ENCODE measurements at regions not wholly inside any gene's neighbourhood (a gene's known extent, or its start where the extent isn't known, plus 50 kb on each side); places are given as distances from the start of the nearest gene placed in this dataset.

DNA sequence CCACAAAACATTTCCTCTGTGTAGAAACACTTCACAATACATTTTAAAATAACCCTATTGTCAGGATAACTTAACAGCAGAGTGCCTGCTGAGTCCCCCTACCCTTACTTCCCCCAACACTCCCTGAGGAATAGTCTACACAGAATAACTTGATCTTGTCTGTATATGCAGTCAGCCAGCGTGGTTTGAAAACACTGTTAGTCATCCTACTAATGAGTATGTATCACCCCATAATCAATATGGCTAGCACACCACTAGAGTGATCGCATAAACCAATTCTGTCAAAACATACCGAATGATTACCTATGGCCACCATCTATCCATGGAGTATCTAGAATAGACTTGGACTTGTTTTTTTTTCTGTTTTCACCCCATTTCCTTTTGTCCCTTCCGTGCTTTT is 152.7 kb upstream of the NECTIN3 start:
- DNase-seq (ENCODE audit: extremely low read depth, insufficient read length): no peak
- no peak overlapping the region for H3K4me3 ChIP-seq (replicated peaks; ENCODE audit: low read depth, low read length)

DNA sequence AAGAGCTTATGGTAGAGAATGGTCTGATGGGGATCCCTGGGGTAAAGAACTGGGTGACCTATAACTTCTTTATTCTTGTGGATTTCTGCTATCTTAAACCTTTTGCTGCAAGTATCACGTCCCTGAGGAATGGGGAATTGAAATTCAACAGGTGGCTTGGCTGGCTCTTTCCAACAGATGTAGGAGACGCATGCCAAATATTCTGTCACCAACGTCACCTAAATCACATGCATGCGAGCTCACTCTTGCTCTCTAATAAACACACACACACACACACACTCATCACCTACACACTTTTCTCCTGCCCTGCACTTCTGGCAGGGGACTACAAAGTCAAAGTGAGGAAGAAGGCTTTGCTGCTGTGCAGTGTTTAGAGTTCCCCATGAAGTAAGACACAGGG is 145.8 kb upstream of the NECTIN3 start:
- no peaks in the 10 kb centered on the region for H3K27me3 ChIP-seq (replicated peaks; ENCODE audit: control insufficient read depth, insufficient read depth, low read length)
- no peaks in the 10 kb centered on the region for H3K36me3 ChIP-seq (ENCODE audit: control insufficient read depth, insufficient read depth, low read length)
- H3K4me3 ChIP-seq (replicated peaks; ENCODE audit: low read depth, low read length): no peak overlapping the region
- DNase-seq (ENCODE audit: extremely low read depth, insufficient read length): no peak
- TF ChIP-seq, protein P1, sequence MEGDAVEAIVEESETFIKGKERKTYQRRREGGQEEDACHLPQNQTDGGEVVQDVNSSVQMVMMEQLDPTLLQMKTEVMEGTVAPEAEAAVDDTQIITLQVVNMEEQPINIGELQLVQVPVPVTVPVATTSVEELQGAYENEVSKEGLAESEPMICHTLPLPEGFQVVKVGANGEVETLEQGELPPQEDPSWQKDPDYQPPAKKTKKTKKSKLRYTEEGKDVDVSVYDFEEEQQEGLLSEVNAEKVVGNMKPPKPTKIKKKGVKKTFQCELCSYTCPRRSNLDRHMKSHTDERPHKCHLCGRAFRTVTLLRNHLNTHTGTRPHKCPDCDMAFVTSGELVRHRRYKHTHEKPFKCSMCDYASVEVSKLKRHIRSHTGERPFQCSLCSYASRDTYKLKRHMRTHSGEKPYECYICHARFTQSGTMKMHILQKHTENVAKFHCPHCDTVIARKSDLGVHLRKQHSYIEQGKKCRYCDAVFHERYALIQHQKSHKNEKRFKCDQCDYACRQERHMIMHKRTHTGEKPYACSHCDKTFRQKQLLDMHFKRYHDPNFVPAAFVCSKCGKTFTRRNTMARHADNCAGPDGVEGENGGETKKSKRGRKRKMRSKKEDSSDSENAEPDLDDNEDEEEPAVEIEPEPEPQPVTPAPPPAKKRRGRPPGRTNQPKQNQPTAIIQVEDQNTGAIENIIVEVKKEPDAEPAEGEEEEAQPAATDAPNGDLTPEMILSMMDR (IDR thresholded peaks at IDR 0.05; ENCODE audit: insufficient read depth, low read length, poor library complexity, severe bottlenecking): no peak

More for the DNA sequence above, 152.7 kb upstream of the NECTIN3 start:
- Histone ChIP-seq H3K27me3 (replicated peaks; ENCODE audit: control insufficient read depth, insufficient read depth, low read length) (no peaks in the 10 kb centered on the region), H3K36me3 (ENCODE audit: control insufficient read depth, insufficient read depth, low read length) (no peaks in the 10 kb centered on the region)
- TF ChIP-seq, protein P1 (IDR thresholded peaks at IDR 0.05; ENCODE audit: insufficient read depth, low read length, poor library complexity, severe bottlenecking): no peak

DNA sequence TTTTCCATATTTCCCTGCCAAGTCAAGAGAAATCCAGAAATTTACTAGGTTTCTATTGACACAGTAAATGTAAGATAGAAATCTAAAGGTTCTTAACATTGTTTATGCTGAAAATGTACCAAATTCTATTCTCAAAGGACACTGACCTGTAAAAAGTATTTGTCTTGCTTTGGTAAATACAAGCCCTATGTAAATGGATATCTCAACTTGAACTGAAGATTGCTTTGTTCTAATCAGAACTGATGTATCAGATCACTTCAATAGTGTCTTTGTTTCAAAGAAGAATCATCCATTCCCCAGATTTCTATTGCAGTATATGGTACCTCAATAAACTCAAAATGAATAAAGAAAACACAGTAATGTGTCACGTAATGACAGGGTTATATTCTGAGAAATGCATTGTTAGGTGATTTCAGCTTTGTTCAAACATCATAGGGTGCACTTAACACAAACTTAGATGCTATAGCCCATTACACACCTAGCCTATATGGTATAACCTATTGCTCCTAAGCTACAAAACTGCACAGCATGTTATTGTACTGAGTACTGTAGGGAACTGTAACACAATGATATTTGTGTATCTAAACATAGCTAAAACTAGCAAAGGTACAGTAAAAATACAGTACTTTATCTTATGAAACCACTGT is 143.5 kb upstream of the NECTIN3 start:
- no peak for DNase-seq (ENCODE audit: extremely low read depth, insufficient read length)
- Histone ChIP-seq H3K36me3 (ENCODE audit: control insufficient read depth, insufficient read depth, low read length) (no peaks in the 10 kb centered on the region), H3K27me3 (replicated peaks; ENCODE audit: control insufficient read depth, insufficient read depth, low read length) (no peaks in the 10 kb centered on the region), H3K4me3 (replicated peaks; ENCODE audit: low read depth, low read length) (no peak overlapping the region)
- TF ChIP-seq, protein P1 (IDR thresholded peaks at IDR 0.05; ENCODE audit: insufficient read depth, low read length, poor library complexity, severe bottlenecking): no peak

DNA sequence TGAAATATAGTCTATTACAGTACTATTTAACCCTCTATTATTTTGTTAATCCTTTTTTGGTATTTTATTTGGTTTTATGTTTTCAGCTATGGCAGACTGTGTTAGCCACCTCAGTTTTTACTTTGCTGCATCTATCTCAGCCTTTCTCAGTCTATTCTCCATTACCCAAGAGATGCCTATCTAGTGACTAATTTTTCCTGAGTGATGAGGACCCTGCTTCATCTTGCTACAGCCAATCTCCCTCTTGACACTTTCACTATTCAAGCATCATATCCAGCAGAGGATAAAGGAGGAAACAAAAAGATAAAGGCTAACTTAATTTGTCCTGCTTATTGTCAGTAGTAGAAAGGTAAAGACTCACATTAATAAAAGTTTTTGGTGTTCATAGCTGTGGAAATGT is 141.8 kb upstream of the NECTIN3 start:
- no peak for DNase-seq (ENCODE audit: extremely low read depth, insufficient read length)
- no peaks in the 10 kb centered on the region for H3K27me3 ChIP-seq (replicated peaks; ENCODE audit: control insufficient read depth, insufficient read depth, low read length)
- H3K36me3 ChIP-seq (ENCODE audit: control insufficient read depth, insufficient read depth, low read length): no peaks in the 10 kb centered on the region
- no peak overlapping the region for H3K4me3 ChIP-seq (replicated peaks; ENCODE audit: low read depth, low read length)
- TF ChIP-seq, protein P1 (IDR thresholded peaks at IDR 0.05; ENCODE audit: insufficient read depth, low read length, poor library complexity, severe bottlenecking): no peak

DNA sequence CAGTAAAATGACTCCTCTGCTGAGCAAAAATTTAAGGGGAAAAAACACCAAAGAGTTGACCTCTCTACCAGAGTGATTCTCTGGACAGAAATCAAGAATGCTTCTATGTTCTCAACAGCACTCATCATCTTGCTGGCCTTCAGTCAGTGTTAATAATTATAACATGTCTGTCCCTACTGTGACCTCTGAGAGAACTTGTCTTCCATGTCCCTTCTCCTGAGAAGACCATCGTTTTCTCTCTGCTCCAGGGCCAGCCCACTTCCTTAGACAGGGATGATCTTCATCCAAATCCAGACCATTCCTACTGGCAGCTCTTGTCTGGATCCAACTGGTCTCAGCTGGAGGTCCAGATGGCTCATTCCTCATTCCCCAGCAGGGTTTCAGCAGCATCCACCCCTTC is 139.0 kb upstream of the NECTIN3 start:
- no peaks in the 10 kb centered on the region for H3K36me3 ChIP-seq (ENCODE audit: control insufficient read depth, insufficient read depth, low read length)
- H3K27me3 ChIP-seq (replicated peaks; ENCODE audit: control insufficient read depth, insufficient read depth, low read length): no peaks in the 10 kb centered on the region
- TF ChIP-seq, protein P1 (IDR thresholded peaks at IDR 0.05; ENCODE audit: insufficient read depth, low read length, poor library complexity, severe bottlenecking): no peak
- DNase-seq (ENCODE audit: extremely low read depth, insufficient read length): no peak
- no peak overlapping the region for H3K4me3 ChIP-seq (replicated peaks; ENCODE audit: low read depth, low read length)
